ENCODE measurements at regions not wholly inside any gene's neighbourhood (a gene's known extent, or its start where the extent isn't known, plus 50 kb on each side); places are given as distances from the start of the nearest gene placed in this dataset.

- ChIA-PET POLR2A (no interaction called here), CTCF (no interaction called here)
- Histone ChIP-seq H3K36me3 (ENCODE audit: control insufficient read depth, insufficient read depth, low read length) (no peaks in the 10 kb centered on the region), H3K4me3 (ENCODE audit: low read depth, low read length) (no peak overlapping the region), H3K4me1 (no peaks in the 10 kb centered on the region), H3K27me3 (replicated peaks; ENCODE audit: control insufficient read depth, insufficient read depth, low read length) (no peaks in the 10 kb centered on the region), H3K9me3 (0 out of 2 replicates have a peak, but pooled peaks cover 1% of the 10 kb centered on the region)
- Mint-ChIP-seq H3K4me1 (ENCODE audit: low read depth, unreplicated experiment) (no peaks in the 10 kb centered on the region), H3K9me3 (ENCODE audit: unreplicated experiment) (peaks cover 9% of the 10 kb centered on the region), H3K4me3 (ENCODE audit: unreplicated experiment) (no peak overlapping the region), H3K27me3 (ENCODE audit: insufficient read depth, unreplicated experiment) (peaks cover 2% of the 10 kb centered on the region), H3K27ac (ENCODE audit: unreplicated experiment) (no peak overlapping the region), H3K36me3 (ENCODE audit: insufficient read depth, unreplicated experiment) (no peaks in the 10 kb centered on the region)
- BruUV-seq (replicated peaks), result no TSS peak
- intact Hi-C loops (cut with micrococcal nuclease; ENCODE audit: unreplicated experiment), result no loop called here
- TF ChIP-seq CTCF (IDR thresholded peaks at IDR 0.05; ENCODE audit: insufficient read depth in 1 of 2, low read depth in 1 of 2, low read length in 1 of 2, severe bottlenecking in 1 of 2, unreplicated experiment in 1 of 2), result no peak
- no peak for DNase-seq
Measured at GRCh38 chr1:157893686-157894085, 52.1 kb upstream of the CD5L start.

- intact Hi-C loops (cut with micrococcal nuclease; ENCODE audit: unreplicated experiment), result no loop called here
- TF ChIP-seq CTCF (IDR thresholded peaks at IDR 0.05; ENCODE audit: insufficient read depth in 1 of 2, low read depth in 1 of 2, low read length in 1 of 2, severe bottlenecking in 1 of 2, unreplicated experiment in 1 of 2), result no peak
- H3K36me3 ChIP-seq (ENCODE audit: control insufficient read depth, insufficient read depth, low read length), result no peaks in the 10 kb centered on the region
- no peaks in the 10 kb centered on the region for H3K36me3 Mint-ChIP-seq (ENCODE audit: insufficient read depth, unreplicated experiment)
- CTCF ChIA-PET, result no interaction called here
- H3K4me3 ChIP-seq (ENCODE audit: low read depth, low read length), result no peak overlapping the region
- no peak for DNase-seq
- no peaks in the 10 kb centered on the region for H3K27me3 Mint-ChIP-seq (ENCODE audit: insufficient read depth, unreplicated experiment)
- no peaks in the 10 kb centered on the region for H3K4me1 Mint-ChIP-seq (ENCODE audit: low read depth, unreplicated experiment)
- H3K9me3 ChIP-seq, result 0 out of 2 replicates have a peak, but pooled peaks cover 6% of the 10 kb centered on the region
- POLR2A ChIA-PET, result no interaction called here
- H3K27ac Mint-ChIP-seq (ENCODE audit: unreplicated experiment), result no peak overlapping the region
- no TSS peak for BruUV-seq (replicated peaks)
- no peaks in the 10 kb centered on the region for H3K27me3 ChIP-seq (replicated peaks; ENCODE audit: control insufficient read depth, insufficient read depth, low read length)
- H3K4me1 ChIP-seq, result no peaks in the 10 kb centered on the region
- H3K4me3 Mint-ChIP-seq (ENCODE audit: unreplicated experiment), result no peak overlapping the region
- H3K9me3 Mint-ChIP-seq (ENCODE audit: unreplicated experiment), result peaks cover 9% of the 10 kb centered on the region
Measured at GRCh38 chr1:157894613-157895165, 53.1 kb upstream of the CD5L start.

DNA sequence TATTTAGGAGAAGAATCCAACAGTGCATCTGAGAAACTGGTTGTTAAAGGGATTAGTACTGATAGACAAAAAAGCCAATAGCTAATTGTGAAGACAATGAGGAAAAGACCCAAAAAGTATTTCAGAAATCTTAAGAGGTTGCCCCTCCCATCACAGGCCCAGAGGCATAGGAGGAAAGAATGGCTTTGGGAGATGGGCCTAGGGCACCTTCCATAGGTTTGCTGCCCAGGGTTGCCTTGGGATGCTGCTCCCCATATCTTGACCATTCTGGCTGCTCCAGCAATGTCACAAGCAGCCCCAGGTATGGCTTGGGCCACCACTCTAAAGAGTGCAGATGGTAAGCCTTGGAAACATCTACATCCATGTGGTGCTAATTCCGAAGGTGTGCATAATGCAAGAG, 68.7 kb upstream of the CD5L start:
- Mint-ChIP-seq H3K9me3 (ENCODE audit: unreplicated experiment) (peaks cover 22% of the 10 kb centered on the region), H3K27me3 (ENCODE audit: insufficient read depth, unreplicated experiment) (peaks cover 11% of the 10 kb centered on the region)
- CTCF ChIA-PET, result no interaction called here

More for the DNA sequence above, 68.7 kb upstream of the CD5L start:
- no peaks in the 10 kb centered on the region for H3K4me1 Mint-ChIP-seq (ENCODE audit: low read depth, unreplicated experiment)
- no peak for TF ChIP-seq CTCF (IDR thresholded peaks at IDR 0.05; ENCODE audit: insufficient read depth in 1 of 2, low read depth in 1 of 2, low read length in 1 of 2, severe bottlenecking in 1 of 2, unreplicated experiment in 1 of 2)
- Histone ChIP-seq H3K9me3 (no peaks in the 10 kb centered on the region), H3K36me3 (ENCODE audit: control insufficient read depth, insufficient read depth, low read length) (no peaks in the 10 kb centered on the region), H3K4me3 (ENCODE audit: low read depth, low read length) (no peak overlapping the region), H3K4me1 (no peaks in the 10 kb centered on the region), H3K27me3 (replicated peaks; ENCODE audit: control insufficient read depth, insufficient read depth, low read length) (no peaks in the 10 kb centered on the region; the same call in 1 of the 2 replicates)
- H3K4me3 Mint-ChIP-seq (ENCODE audit: unreplicated experiment), result no peak overlapping the region
- H3K27ac Mint-ChIP-seq (ENCODE audit: unreplicated experiment), result no peak overlapping the region
- POLR2A ChIA-PET, result no interaction called here
- no TSS peak for BruUV-seq (replicated peaks)
- intact Hi-C loops (cut with micrococcal nuclease; ENCODE audit: unreplicated experiment), result no loop called here
- no peak for DNase-seq
- no peaks in the 10 kb centered on the region for H3K36me3 Mint-ChIP-seq (ENCODE audit: insufficient read depth, unreplicated experiment)

Data from Caco-2 (cell line).